ENCODE measurements at regions not wholly inside any gene's neighbourhood (a gene's known extent, or its start where the extent isn't known, plus 50 kb on each side); places are given as distances from the start of the nearest gene placed in this dataset.

GRCh38 chr2:14284244-14284643, 348.3 kb upstream of the LRATD1 start:
- no peaks in the 10 kb centered on the region for H3K4me1 ChIP-seq (ENCODE audit: insufficient read depth, low read length)
- H3K4me3 ChIP-seq (ENCODE audit: insufficient read depth, low read length) = no peak overlapping the region
- H4K20me1 ChIP-seq (ENCODE audit: insufficient read depth, low read length) = no peaks in the 10 kb centered on the region
- no peak for TF ChIP-seq CTCF (IDR thresholded peaks at IDR 0.05; ENCODE audit: extremely low read depth, low read depth, low read length)
- no peak overlapping the region for H3K4me2 ChIP-seq (ENCODE audit: insufficient read depth, low read length)
- H3K27me3 ChIP-seq (ENCODE audit: insufficient read depth, low read length) = no peaks in the 10 kb centered on the region
- DNase-seq (ENCODE audit: insufficient read length, low spot score, missing footprints) = no peak
- H2AFZ ChIP-seq (ENCODE audit: low read length) = no peak overlapping the region
- no peaks in the 10 kb centered on the region for H3K36me3 ChIP-seq (ENCODE audit: insufficient read depth, low read length)
- no peak overlapping the region for H3K27ac ChIP-seq (ENCODE audit: low read depth, low read length)
- H3K79me2 ChIP-seq (ENCODE audit: insufficient read depth, low read length) = no peaks in the 10 kb centered on the region
- no peaks in the 10 kb centered on the region for H3K9me3 ChIP-seq (ENCODE audit: low read depth, low read length)

- Histone ChIP-seq H3K27me3 (ENCODE audit: insufficient read depth, low read length) (no peaks in the 10 kb centered on the region), H2AFZ (ENCODE audit: low read length) (no peak overlapping the region), H3K27ac (ENCODE audit: low read depth, low read length) (no peak overlapping the region), H3K4me1 (ENCODE audit: insufficient read depth, low read length) (no peaks in the 10 kb centered on the region), H4K20me1 (ENCODE audit: insufficient read depth, low read length) (no peaks in the 10 kb centered on the region), H3K79me2 (ENCODE audit: insufficient read depth, low read length) (no peaks in the 10 kb centered on the region), H3K4me3 (ENCODE audit: insufficient read depth, low read length) (no peak overlapping the region), H3K9me3 (ENCODE audit: low read depth, low read length) (no peaks in the 10 kb centered on the region), H3K4me2 (ENCODE audit: insufficient read depth, low read length) (no peak overlapping the region), H3K36me3 (ENCODE audit: insufficient read depth, low read length) (no peaks in the 10 kb centered on the region)
- no peak for DNase-seq (ENCODE audit: insufficient read length, low spot score, missing footprints)
- TF ChIP-seq CTCF (IDR thresholded peaks at IDR 0.05; ENCODE audit: extremely low read depth, low read depth, low read length) = no peak
These were observed 346.7 kb upstream of the LRATD1 start for GRCh38 chr2:14285812-14286211.

GRCh38 chr2:14288016-14288415, 344.5 kb upstream of the LRATD1 start:
- Histone ChIP-seq H2AFZ (ENCODE audit: low read length) (no peak overlapping the region), H3K4me3 (ENCODE audit: insufficient read depth, low read length) (no peak overlapping the region), H3K27me3 (ENCODE audit: insufficient read depth, low read length) (no peaks in the 10 kb centered on the region), H3K4me2 (ENCODE audit: insufficient read depth, low read length) (no peak overlapping the region), H3K79me2 (ENCODE audit: insufficient read depth, low read length) (no peaks in the 10 kb centered on the region), H3K27ac (ENCODE audit: low read depth, low read length) (no peak overlapping the region), H3K9me3 (ENCODE audit: low read depth, low read length) (no peaks in the 10 kb centered on the region), H3K36me3 (ENCODE audit: insufficient read depth, low read length) (no peaks in the 10 kb centered on the region), H4K20me1 (ENCODE audit: insufficient read depth, low read length) (no peaks in the 10 kb centered on the region), H3K4me1 (ENCODE audit: insufficient read depth, low read length) (no peaks in the 10 kb centered on the region)
- TF ChIP-seq CTCF (IDR thresholded peaks at IDR 0.05; ENCODE audit: extremely low read depth, low read depth, low read length) = no peak
- DNase-seq (ENCODE audit: insufficient read length, low spot score, missing footprints) = no peak

GRCh38 chr2:14292964-14293363, 339.6 kb upstream of the LRATD1 start:
- no peaks in the 10 kb centered on the region for H3K9me3 ChIP-seq (ENCODE audit: low read depth, low read length)

More at GRCh38 chr2:14292964-14293363, 339.6 kb upstream of the LRATD1 start:
- no peaks in the 10 kb centered on the region for H4K20me1 ChIP-seq (ENCODE audit: insufficient read depth, low read length)
- H3K79me2 ChIP-seq (ENCODE audit: insufficient read depth, low read length) = no peaks in the 10 kb centered on the region
- no peak overlapping the region for H2AFZ ChIP-seq (ENCODE audit: low read length)
- H3K4me3 ChIP-seq (ENCODE audit: insufficient read depth, low read length) = no peak overlapping the region
- no peaks in the 10 kb centered on the region for H3K4me1 ChIP-seq (ENCODE audit: insufficient read depth, low read length)
- no peak overlapping the region for H3K4me2 ChIP-seq (ENCODE audit: insufficient read depth, low read length)
- DNase-seq (ENCODE audit: insufficient read length, low spot score, missing footprints) = no peak
- H3K27me3 ChIP-seq (ENCODE audit: insufficient read depth, low read length) = no peaks in the 10 kb centered on the region
- H3K27ac ChIP-seq (ENCODE audit: low read depth, low read length) = no peak overlapping the region
- H3K36me3 ChIP-seq (ENCODE audit: insufficient read depth, low read length) = no peaks in the 10 kb centered on the region
- no peak for TF ChIP-seq CTCF (IDR thresholded peaks at IDR 0.05; ENCODE audit: extremely low read depth, low read depth, low read length)
